ENCODE measurements at regions not wholly inside any gene's neighbourhood (a gene's known extent, or its start where the extent isn't known, plus 50 kb on each side); places are given as distances from the start of the nearest gene placed in this dataset.

- Histone ChIP-seq H3K4me1 (ENCODE audit: insufficient read depth, low read length, poor library complexity, severe bottlenecking) (no peaks in the 10 kb centered on the region), H3K36me3 (ENCODE audit: insufficient read depth, low read length) (no peaks in the 10 kb centered on the region), H3K4me2 (ENCODE audit: low read depth, low read length, poor library complexity, severe bottlenecking) (no peak overlapping the region), H4K20me1 (ENCODE audit: insufficient read depth, low read length, poor library complexity, severe bottlenecking) (no peaks in the 10 kb centered on the region), H3K4me3 (ENCODE audit: low read length, poor library complexity, severe bottlenecking) (no peak overlapping the region), H3K9me3 (ENCODE audit: insufficient read depth, low read depth, low read length) (no peaks in the 10 kb centered on the region), H3K27me3 (ENCODE audit: insufficient read depth, low read length, poor library complexity, severe bottlenecking) (no peaks in the 10 kb centered on the region), H3K79me2 (ENCODE audit: insufficient read depth, low read length) (no peaks in the 10 kb centered on the region), H3F3A (ENCODE audit: low read depth) (no peaks in the 10 kb centered on the region), H3K9me2 (replicated peaks; ENCODE audit: low read depth, low read length) (no peaks in the 10 kb centered on the region), H3K9ac (ENCODE audit: low read depth, low read length, poor library complexity, severe bottlenecking) (no peak overlapping the region), H2AFZ (ENCODE audit: low read length) (no peak overlapping the region)
- no peak for TF ChIP-seq CTCF (conservative IDR thresholded peaks at IDR 0.05; ENCODE audit: low read length)
Measured at GRCh38 chr18:73913505-73913904, 234.1 kb downstream of the FBXO15 start.

- no peaks in the 10 kb centered on the region for H3K4me1 ChIP-seq (ENCODE audit: insufficient read depth, low read length, poor library complexity, severe bottlenecking)
- H3K4me3 ChIP-seq (ENCODE audit: low read length, poor library complexity, severe bottlenecking): no peak overlapping the region
- no peaks in the 10 kb centered on the region for H3K79me2 ChIP-seq (ENCODE audit: insufficient read depth, low read length)
- H3K9ac ChIP-seq (ENCODE audit: low read depth, low read length, poor library complexity, severe bottlenecking): no peak overlapping the region
- H3K27me3 ChIP-seq (ENCODE audit: insufficient read depth, low read length, poor library complexity, severe bottlenecking): no peaks in the 10 kb centered on the region
- no peaks in the 10 kb centered on the region for H3K9me3 ChIP-seq (ENCODE audit: insufficient read depth, low read depth, low read length)
- H3K36me3 ChIP-seq (ENCODE audit: insufficient read depth, low read length): no peaks in the 10 kb centered on the region
- no peak overlapping the region for H3K4me2 ChIP-seq (ENCODE audit: low read depth, low read length, poor library complexity, severe bottlenecking)
- H2AFZ ChIP-seq (ENCODE audit: low read length): no peak overlapping the region
- no peaks in the 10 kb centered on the region for H4K20me1 ChIP-seq (ENCODE audit: insufficient read depth, low read length, poor library complexity, severe bottlenecking)
- H3K9me2 ChIP-seq (replicated peaks; ENCODE audit: low read depth, low read length): no peaks in the 10 kb centered on the region
- no peaks in the 10 kb centered on the region for H3F3A ChIP-seq (ENCODE audit: low read depth)
- TF ChIP-seq EZH2phosphoT487 (IDR thresholded peaks at IDR 0.05; ENCODE audit: borderline replicate concordance) (no peak), CTCF (conservative IDR thresholded peaks at IDR 0.05; ENCODE audit: low read length) (no peak)
Measured at GRCh38 chr18:73908323-73908722, 239.3 kb downstream of the FBXO15 start.

- H3K4me1 ChIP-seq (ENCODE audit: insufficient read depth, low read length, poor library complexity, severe bottlenecking): no peaks in the 10 kb centered on the region
- H3K27me3 ChIP-seq (ENCODE audit: insufficient read depth, low read length, poor library complexity, severe bottlenecking): no peaks in the 10 kb centered on the region
- H2AFZ ChIP-seq (ENCODE audit: low read length): no peak overlapping the region
- no peaks in the 10 kb centered on the region for H3K36me3 ChIP-seq (ENCODE audit: insufficient read depth, low read length)
- no peaks in the 10 kb centered on the region for H4K20me1 ChIP-seq (ENCODE audit: insufficient read depth, low read length, poor library complexity, severe bottlenecking)
- no peak overlapping the region for H3K4me3 ChIP-seq (ENCODE audit: low read length, poor library complexity, severe bottlenecking)
- TF ChIP-seq EZH2phosphoT487 (IDR thresholded peaks at IDR 0.05; ENCODE audit: borderline replicate concordance): no peak
- TF ChIP-seq CTCF (conservative IDR thresholded peaks at IDR 0.05; ENCODE audit: low read length): no peak
- H3F3A ChIP-seq (ENCODE audit: low read depth): no peaks in the 10 kb centered on the region
- H3K9me2 ChIP-seq (replicated peaks; ENCODE audit: low read depth, low read length): no peaks in the 10 kb centered on the region
- no peak overlapping the region for H3K4me2 ChIP-seq (ENCODE audit: low read depth, low read length, poor library complexity, severe bottlenecking)
- H3K9me3 ChIP-seq (ENCODE audit: insufficient read depth, low read depth, low read length): no peaks in the 10 kb centered on the region
- no peak overlapping the region for H3K9ac ChIP-seq (ENCODE audit: low read depth, low read length, poor library complexity, severe bottlenecking)
- H3K79me2 ChIP-seq (ENCODE audit: insufficient read depth, low read length): no peaks in the 10 kb centered on the region
Measured at GRCh38 chr18:73901566-73901965, 246.1 kb downstream of the FBXO15 start.

Data from Loucy (cell line).